PC-9 (cell line): ENCODE measurements at regions not wholly inside any gene's neighbourhood (a gene's known extent, or its start where the extent isn't known, plus 50 kb on each side); places are given as distances from the start of the nearest gene placed in this dataset.

Experiments used
- CTCF ChIP-seq: fragments of 200-600 bp; sonication (generic); conservative IDR thresholded peaks from 2 replicates; pipeline ENCODE4 v1.6.1; 2017; ENCODE audit warnings: mixed run types, antibody characterized with exemption, mild to moderate bottlenecking, moderate library complexity
- EZH2 ChIP-seq: fragments of 200-600 bp; sonication (generic); IDR thresholded peaks from 2 replicates; pipeline ENCODE4 v1.8.0; 2017; ENCODE audit warnings: antibody characterized with exemption, low read depth

- no peak for TF ChIP-seq CTCF
- TF ChIP-seq EZH2: no peak
These were observed 216.7 kb upstream of the KLF14 start for GRCh38 chr7:130950741-130951140.
